HG02610 (cell line): ENCODE measurements at regions not wholly inside any gene's neighbourhood (a gene's known extent, or its start where the extent isn't known, plus 50 kb on each side); places are given as distances from the start of the nearest gene placed in this dataset.
"Not testable (repeated sequence)": the region's sequence is repeated elsewhere in the genome, so short reads cannot be mapped to it uniquely, and the experiment has no call there.

Source experiments
- ATAC-seq: cut with Tn5 transposase; IDR thresholded peaks from one replicate; pipeline ENCODE4 v1.9.1; 2021; ENCODE audit warnings: mild to moderate bottlenecking, moderate library complexity; ENCODE audit not compliant: unreplicated experiment

GRCh38 chr5:39933061-39933460 is 508.3 kb upstream of the DAB2 start:
- ATAC-seq = no peak

DNA sequence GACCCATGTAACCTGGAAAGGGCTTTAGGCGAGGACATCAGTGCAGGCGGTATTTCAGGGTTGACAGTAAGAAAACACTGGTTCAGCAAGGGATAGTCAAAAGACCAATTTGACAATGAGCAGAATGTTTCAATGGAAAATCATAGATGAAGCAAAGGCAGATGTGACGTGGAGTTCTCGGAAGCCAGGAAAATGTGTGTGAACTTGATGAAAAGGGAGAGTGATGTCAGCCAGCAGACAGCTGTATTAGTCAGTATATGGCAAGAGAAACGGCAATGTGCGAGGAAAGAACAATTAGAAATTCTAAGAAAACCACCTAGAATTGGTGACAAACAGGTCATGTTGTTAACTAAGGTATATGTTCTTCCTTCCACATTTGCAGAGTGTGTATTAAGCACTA is 503.9 kb upstream of the DAB2 start:
- no peak for ATAC-seq

DNA sequence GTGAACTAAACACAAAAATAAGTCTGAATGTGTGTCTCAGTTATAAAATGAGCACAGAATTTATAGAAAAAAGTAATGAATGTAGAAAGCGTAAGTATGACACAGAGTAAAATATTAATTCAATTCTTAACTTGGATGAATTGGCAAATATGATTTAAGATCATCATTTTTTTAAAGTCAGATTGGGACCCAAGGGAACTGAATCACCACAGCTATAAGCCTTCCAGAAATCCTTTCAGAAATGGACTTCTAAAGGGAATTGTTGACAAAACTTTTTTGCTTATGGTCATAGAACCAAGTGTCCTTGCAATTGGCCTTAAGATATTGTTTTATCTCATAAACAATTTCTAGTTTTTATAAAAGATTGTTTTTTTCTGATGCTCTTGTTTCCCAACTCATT is 495.1 kb upstream of the DAB2 start:
- ATAC-seq = no peak

DNA sequence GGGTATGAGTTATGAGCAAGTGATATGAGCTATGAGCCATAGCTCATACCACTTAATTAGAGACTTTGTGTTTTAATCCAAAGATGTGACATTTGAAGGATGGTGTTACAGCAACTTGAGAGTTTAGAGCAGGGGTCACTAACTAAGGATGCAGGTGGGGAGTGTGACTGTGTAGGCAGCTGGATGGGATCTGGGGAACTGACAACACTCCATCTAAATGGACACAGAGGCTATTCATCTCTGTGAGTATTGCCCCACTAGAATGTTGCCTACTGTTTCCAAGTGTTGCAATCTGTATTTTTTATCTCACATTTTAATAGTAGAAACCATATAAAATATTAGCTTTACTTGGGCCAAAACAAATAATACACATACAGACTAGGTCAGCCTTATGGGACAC is 488.1 kb upstream of the DAB2 start:
- no peak for ATAC-seq

DNA sequence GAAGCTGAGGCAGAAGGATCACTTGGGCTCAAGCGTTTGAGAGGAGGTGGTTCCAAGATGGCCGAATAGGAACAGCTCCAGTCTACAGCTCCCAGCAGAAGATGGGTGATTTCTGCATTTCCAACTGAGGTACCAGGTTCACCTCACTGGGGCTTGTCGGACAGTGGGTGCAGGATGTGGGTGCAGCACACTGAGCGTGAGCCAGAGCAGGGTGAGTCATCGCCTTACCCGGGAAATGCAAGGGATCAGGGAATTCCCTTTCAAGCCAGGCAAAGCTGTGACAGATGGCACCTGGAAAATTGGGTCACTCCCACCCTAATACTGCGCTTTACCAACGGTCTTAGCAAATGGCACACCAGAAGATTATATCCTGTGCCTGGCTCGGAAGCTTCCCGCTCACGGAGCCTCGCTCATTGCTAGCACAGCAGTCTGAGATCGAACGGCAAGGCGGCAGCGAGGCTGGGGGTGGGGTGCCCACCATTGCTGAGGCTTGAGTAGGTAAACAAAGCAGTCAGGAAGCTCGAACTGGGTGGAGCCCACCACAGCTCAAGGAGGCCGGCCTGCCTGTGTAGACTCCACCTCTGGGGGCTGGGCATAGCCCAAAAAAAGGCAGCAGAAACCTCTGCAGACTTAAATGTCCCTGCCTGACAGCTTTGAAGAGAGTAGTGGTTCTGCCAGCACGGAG is 482.6 kb upstream of the DAB2 start:
- not testable (repeated sequence) for ATAC-seq

- no peak for ATAC-seq
These were observed 481.4 kb upstream of the DAB2 start for GRCh38 chr5:39906146-39906545.

DNA sequence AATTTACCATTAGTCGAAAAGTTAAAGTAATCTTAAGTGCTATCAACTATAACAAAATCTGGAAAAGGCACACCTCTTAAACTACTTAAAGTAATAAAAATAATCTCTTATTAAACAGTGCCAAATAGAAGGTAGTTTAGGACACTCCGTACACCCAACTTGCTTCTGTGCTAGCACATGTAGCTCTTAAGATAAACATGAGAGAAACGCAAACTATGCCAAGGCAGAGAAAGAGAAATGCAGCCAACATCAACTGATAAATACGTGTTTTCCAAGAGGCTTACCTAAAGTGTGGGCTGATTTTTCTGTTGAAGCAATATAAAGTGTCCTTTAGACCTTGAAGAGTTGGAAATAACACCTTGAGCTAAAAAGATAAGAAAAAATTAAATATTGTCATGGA is 480.6 kb upstream of the DAB2 start:
- ATAC-seq = no peak

GRCh38 chr5:39902626-39903025 is 477.8 kb upstream of the DAB2 start:
- no peak for ATAC-seq

DNA sequence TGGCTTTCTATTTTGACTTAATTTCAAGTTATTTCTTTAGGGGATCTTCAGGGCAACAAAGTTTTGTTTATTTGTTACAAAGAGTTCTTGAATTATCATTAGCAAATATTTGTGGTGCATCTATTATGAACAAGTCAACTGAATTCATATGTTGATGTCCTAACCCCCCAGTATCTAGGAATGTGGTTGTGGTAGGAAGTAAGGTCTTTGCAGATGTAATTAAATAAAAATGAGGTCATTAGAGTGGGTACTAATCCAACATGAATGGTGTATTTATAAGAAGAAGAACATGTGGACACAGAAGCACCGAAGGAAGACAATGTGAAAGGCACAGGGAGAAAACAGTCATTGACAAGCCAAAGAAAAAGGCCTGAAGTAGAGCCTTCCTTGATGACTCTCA is 474.0 kb upstream of the DAB2 start:
- no peak for ATAC-seq

GRCh38 chr5:39896706-39897105 is 471.9 kb upstream of the DAB2 start:
- ATAC-seq = no peak

DNA sequence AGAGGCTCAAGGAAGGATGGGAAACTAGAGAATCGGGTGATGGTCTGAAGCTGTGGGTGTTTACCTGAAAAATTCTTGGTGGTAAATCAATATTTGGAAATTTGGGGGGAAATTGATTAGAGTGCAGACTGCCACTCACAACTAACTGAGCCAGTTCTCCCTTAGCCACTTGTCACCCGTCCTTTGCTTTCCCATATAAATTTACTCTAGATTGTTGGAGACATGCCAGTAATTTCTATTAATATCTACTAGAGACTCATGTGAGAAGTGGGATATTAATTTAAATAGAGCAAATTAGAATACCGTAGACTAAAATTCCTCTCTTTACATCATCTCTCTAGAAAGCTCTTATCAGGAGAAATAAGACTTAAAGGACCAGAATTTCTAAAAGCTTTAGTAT is 471.3 kb upstream of the DAB2 start:
- ATAC-seq = no peak

GRCh38 chr5:39892708-39893107 is 467.9 kb upstream of the DAB2 start:
- no peak for ATAC-seq

DNA sequence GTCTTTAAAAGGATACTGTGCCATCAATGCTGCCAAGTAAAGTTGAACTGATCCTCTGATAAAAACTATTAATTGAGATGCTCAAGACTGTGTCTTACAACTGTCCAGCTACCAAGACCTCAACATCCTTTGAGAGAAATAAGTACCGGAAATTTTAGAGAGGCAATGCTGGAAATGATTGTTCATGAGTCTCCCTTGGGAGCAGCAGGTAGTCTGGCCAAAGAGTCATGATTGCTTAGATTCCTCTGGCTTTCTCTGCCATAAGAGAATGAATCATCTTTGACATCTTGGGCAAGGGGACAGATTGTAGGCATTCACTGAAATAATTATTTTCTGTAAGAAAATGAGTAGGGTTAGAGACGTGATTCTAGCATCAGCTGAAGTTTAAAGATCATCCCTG is 466.6 kb upstream of the DAB2 start:
- no peak for ATAC-seq

DNA sequence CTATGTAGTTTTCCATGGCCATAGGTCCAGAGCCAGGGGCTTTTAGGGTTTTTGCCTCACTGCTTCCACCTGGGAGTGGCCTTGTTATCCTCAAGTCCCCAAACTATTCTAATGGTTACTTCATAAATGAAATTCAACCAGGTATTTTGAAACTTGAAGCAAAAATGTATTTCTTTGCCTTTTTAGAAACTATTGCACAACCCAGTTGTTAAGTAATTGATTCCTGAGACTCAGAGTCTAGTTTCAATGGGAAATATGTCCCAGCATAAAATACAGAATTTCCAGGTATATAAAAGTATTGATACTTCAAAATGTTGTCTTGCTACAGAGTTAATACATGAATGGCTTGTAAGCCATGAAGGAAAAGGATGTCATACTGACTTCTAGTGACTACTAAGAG is 456.2 kb upstream of the DAB2 start:
- no peak for ATAC-seq

GRCh38 chr5:39877479-39877878 is 452.7 kb upstream of the DAB2 start:
- no peak for ATAC-seq

DNA sequence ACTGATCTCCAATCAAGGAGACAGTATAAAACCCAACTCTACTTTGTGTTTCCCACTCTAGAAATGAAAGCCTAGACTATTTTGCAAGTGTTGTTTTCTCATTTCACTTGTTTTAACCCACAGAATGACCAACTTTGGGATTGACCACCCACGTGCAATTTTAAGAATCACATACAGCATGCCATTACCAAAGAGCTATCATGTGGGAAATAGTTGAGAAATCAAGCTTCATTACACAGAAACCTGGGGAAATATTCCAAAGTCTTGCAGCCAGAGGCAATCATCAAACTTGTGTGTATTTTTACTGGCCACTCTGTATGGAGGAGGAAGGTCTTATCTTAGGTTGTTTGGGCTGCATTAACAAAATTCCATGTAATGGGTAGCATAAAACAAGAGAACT is 451.4 kb upstream of the DAB2 start:
- ATAC-seq = no peak

- ATAC-seq = no peak
These were observed 445.4 kb upstream of the DAB2 start for GRCh38 chr5:39870137-39870536.

DNA sequence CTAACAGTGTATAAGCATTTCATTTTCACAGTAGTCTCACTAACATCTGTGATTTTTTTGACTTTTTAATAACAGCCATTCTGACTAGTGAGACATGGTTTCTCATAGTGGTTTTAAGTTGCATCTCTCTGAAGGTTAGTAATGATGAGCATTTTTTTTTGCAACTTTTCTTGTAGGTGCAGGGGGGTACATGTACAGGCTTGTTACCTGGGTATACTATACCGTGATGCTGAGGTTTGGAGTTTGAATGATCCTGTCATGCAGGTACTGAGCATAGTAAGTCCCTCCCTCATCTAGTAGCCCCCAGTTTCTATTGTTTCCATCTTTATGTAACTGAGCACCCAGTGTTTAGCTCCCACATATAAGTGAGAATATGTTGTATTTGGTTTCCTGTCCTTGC is 444.6 kb upstream of the DAB2 start:
- no peak for ATAC-seq

GRCh38 chr5:39867923-39868322 is 443.1 kb upstream of the DAB2 start:
- ATAC-seq = no peak

- no peak for ATAC-seq
These were observed 439.3 kb upstream of the DAB2 start for GRCh38 chr5:39863926-39864552.

- ATAC-seq = no peak
These were observed 432.3 kb upstream of the DAB2 start for GRCh38 chr5:39857041-39857440.

GRCh38 chr5:39854771-39855410 is 430.1 kb upstream of the DAB2 start:
- ATAC-seq = no peak

GRCh38 chr5:39850291-39850690 is 425.5 kb upstream of the DAB2 start:
- no peak for ATAC-seq
